Limb (tissue), 2 donors: ENCODE measurements at regions not wholly inside any gene's neighbourhood (a gene's known extent, or its start where the extent isn't known, plus 50 kb on each side); places are given as distances from the start of the nearest gene placed in this dataset.

Source experiments
- DNase-seq, 2 donors: peaks; one replicate each; pipeline ENCODE4 v3.0.0-alpha.2; 2016; ENCODE audit errors: extremely low spot score in 2 of 2

DNA sequence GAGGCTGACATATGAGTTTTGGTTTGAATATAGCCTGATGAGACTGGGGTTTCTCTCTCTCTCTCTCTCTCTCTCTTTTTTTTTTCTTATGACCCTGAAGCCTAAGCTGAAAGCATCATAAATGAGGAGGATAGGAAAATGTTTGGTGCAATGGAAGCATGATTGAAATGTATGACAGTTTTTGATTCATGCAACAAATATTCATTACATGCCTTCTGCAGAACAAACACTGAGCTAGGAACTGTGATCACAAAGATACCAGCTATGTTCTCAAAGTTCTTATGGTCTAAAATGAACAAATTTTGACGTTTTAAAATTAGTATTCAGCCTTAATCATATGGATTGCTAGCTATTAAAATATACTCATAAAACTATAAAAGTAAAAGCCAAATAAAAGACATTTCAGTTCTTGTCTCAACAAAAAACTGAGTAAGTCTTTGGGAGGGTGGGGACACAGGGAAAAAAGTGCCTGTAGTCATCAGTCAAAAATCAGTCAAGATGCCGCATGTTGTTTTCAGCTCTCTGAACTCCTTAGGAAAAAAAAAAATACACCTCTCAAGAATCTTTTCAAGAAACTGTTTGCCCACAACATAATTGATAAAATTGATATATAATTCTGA is 57.2 kb downstream of the NKX6-1 start:
- DNase-seq, result no peak

DNA sequence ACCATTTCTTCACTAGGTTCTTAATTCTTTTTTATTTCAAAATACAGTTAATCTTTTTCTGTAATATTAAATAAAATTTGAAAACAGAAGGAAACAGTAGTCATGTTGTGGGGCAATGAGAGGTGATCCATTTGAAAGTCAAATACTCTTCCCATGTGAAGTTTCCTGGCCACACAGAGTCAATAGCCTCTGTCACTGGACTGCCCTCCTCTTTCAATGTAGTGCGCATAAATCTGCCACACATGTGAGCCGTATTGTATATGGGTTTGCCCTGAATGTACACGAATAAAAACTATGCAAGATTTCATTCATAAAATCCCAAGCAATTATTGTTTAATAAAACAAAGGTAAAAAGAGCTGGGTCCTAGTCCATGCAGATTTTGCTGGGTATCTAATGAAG is 59.1 kb downstream of the NKX6-1 start:
- no peak for DNase-seq

DNA sequence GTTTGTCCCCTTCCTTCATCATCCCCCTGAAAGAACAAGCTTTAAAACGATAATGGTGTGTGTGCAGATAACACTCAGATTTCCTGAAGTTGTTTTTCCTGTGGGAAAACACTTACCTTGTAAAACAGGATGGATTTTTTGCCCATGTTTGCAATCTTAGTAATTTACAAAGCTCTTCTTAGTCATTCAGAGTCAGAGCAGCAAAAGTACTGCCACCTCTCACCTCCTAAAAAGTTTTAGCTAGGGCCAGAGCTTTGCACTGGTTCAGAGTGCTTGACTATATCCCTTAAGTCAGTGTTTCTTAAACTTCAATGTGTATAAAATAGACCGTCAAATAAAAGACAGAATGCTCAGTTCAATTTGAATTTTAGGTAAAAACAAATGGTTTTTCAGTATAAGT is 62.3 kb downstream of the NKX6-1 start:
- DNase-seq, result no peak

DNA sequence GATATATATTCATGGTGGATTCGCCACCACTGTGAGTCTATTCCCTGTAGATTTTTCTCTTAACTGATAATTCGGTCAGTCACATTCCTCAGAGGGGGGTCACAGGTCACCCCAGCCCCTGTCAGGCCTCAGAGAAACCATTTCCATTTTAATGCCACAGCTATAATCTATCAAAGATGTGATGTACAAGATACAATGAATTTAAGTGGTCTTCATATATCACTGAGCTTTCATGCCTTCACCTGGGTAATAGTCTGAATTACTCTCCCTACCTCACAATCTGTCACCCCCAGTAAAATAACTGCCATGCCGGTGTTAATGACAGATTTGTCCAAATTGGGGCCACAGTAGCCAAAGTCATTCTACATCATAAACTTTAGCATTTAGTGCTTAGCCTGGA is 64.7 kb downstream of the NKX6-1 start:
- DNase-seq, result no peak

DNA sequence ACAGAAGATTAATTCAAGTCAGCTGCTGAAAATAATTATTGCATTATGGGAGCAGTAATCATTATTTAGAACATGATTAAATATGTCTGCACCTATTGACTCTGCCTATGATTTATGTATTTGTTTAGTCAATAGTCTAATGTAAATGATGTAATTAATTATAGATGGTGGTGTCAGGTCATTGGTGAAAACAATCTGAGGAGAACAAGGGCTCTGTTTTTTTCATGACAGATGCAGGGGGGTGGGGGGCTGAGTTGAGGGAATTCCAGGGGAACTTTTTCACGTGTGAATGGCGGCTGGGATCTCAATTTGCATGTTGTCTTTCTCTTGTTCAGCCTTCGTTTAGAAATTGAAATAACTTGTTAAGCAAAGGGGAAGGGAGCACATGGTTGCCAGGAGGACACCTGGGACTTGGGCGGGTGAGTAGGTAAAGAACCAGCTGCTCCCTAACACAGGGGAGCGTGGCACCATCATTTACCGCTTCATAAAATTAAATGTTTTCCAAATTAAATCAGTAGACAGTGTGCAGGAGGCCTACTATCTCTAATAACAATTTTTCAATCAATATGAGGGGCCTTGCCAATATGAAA is 65.4 kb downstream of the NKX6-1 start:
- DNase-seq, result no peak

DNA sequence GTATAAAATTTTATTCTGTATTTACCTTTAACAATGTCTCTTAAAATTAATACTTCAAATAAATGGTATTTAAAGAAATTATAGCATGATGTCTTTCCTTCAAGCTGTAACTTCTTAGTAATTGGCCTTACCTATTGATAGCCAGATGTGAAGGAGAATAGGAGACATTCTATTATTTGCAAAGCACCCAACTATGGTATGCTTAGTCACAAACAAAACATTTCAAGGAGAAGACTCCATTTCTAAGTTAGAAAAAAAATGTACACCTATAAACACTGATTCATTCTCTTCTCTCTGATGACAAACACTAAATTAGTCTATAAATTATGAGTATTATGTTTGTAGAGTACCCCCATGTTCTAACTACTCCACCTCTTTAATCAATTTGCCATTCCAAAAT is 66.4 kb downstream of the NKX6-1 start:
- no peak for DNase-seq

DNA sequence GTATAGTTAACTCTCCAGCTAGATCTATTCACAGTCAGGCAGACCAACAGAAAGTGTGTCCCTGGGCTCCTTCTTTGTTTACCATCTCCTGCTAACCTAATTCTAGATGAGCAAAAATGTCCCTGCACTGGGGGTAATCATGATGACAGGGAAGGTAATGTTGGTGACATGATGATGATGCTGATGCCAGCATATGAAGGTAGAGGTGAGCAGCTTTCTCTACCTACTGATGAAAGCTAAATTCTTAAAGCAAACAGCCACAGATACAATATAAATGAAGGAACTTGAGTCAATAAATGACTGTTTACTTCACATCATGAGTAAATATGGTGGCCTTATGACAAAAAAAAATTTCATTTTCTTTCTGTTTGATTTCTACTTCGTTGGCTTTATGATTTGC is 78.5 kb downstream of the NKX6-1 start:
- DNase-seq, result no peak

DNA sequence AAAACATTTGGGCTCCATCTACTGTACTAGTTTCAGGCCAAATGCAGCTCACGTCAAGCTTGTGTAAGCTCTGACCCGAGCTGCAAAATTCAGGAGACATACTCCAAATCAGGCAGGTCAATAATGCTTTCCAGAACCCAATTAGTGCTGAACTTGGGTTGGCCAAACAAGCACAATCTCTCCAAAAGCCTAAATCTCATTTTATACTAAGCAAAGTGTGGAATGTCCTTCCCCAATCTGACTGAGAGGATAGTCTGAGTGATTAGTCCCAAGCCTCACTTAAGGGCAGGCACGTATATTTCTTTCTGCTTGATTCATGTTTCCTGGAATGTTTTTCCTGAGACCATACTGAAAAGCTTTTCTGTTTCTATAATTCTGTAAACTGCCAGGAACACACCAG is 79.9 kb downstream of the NKX6-1 start:
- DNase-seq, result no peak

DNA sequence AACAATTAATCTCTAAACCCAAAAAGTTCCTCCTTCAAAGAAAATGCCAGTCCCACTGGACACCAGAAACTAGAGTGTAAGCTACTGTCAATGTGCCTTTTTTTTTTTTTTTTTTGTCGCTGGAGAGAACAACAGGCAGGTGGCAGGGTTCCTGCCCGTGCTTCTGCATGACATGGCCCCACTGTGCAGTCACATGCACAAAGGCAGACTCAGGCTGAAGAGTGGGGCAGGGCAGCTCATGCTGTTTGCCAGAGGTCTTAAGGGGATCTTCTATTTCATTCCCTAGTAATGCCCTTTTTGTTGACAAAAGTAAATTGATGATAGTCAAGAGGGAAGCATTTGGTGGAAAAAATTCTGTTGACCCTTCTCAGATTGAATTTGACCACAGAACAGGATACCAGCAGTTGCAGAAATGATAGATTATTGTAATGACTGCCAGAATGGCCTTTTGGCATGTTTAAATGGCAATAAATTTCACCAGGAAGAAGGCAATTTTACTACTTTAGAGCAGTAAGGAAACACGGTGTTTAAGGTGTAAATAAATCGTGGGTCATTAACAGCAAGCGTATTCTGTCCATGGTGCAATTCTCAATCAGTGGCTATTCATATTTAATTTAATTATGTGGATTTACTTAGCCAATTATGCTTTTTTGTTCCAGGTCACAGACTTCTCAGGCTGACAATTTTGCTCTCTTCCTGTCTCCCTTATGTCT is 80.9 kb downstream of the NKX6-1 start:
- no peak for DNase-seq

DNA sequence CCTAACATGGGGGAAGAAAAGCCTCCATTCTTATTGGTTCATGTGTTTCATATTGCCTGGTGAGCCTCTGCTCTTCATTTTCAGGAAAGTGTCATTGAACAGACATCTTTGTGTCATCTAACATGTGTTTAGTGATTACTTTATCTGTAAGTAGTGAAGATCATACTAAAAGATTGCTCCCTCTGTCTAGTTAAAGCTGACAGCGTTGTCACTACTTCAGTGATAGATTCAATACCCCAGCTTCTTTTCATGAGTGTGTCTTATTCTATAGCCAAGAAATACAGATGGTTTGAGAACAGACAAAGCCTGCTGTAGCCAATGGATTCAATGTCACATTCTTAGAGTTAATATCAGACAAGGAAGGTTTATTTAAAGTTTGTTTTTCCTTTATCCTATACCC is 85.1 kb downstream of the NKX6-1 start:
- DNase-seq, result no peak

DNA sequence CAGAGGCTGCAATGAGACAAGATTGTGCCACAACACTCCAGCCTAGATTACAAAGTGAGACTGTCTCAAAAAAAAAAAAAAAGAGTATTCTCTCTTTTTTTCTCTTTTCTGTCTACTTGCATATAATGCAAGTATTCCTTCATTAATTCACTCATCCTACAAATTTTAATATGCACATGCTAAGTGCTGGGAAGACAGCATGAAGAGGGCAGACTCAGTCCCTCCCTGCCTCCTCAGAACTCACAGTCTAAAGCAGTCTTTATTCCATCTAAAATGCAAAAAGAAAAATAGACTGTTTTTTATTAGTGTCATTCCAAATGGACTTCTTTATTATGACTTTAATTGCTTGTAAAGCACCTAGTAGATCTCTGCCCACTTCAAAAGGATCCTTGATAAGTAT is 85.6 kb downstream of the NKX6-1 start:
- no peak for DNase-seq

DNA sequence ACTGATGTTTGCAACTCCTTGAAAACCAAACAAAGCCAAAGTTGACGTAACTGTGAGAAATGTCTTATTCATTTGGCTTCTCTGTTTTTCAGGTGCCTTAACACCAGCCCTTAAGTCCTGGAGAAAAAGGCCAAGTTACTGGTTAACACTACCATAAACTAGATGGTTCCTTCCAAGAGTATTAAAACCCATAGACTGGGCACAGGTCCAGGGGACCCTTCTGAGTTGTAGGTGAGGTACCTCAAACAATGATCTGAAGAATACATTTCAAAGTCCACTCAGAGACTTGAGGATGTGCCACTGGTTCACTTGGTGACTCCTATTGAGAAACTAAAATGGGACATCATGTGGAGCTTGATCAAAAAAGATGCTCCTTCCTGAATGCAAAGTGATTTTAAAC is 87.0 kb downstream of the NKX6-1 start:
- no peak for DNase-seq

DNA sequence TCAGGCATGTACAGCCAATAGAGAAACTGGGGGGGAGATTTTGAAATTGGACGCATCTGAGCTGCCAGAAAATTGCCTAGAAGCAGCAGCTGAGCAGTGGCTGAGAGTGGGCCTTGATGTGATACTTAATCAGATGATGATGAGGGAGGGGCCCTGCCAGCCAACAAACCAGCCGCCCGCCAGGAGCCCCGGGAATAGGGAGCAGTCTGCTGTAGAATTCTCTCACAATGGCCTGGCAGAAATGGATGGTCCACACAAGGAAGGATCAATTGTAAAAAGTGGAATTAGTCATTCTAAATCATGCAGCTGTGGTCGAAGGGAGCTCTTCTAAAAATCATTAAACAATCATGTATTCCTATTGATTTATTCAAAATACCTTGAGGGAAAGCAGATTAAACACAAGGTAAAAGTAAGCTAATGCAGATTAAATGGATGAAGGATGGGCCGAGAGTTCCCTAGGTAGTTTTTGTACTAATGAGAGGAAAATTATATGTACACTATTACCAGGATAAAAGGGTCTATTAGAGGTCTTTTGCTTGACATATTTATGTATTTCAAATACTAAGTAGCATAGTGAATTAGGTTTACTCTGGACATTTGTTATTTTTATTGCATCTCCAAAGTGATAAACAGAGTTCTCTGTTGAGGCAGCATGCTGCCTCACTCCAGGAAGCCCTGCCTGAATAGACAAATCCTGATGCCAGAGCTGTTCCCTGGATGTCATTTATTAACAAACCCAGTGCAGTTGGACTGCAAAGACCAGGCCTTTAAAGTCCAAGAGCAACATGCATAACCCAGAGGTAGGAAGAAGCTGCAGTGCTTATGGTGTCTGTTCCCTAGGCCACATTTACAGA is 91.3 kb downstream of the NKX6-1 start:
- DNase-seq, result no peak

DNA sequence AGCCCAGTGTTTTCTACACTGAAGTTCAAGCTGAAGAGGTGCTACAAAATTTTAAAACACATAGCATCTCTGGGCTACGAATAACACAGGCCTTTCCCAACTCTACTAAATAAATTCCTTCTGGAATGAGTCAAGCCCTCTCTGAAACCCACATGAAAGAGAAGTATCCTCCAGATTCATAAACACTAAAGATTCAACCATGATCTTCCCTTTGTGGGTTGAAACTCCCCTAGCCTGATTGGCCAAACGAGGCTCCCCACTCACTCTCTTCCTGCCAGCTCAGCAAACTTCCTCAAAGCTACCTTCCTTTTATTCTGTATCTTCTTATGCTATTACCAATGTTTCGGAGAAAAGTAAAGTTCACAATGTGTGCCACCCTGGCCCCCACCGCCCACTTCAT is 95.4 kb downstream of the NKX6-1 start:
- no peak for DNase-seq

DNA sequence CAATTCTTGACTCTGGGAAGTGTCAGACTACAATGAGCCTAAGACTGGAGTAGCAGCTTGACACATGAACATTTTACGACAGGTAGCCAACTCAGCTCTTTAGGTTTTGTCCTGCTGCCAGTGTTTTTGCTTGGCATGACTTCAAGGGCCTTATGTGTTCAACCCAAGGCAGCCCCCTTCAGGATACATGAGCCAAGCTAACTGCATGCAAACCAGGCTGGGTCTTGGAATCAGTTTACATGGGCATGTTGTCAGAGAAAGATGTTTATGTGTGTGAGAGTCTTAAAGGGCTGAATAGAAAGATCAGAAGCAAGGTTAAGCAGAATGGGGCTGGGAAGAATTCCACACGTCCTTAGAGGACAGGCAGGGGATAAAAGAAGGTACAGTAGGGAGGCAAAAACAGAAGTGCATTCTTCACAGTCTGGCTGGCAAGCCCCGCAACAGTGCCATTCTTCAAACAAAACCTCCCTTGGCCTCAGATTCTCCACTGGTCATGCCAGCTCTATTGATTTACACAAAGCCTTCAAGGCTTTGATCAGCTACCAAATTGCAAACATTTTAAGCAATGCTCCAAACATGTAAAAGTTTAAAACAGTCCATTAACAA is 97.3 kb downstream of the NKX6-1 start:
- DNase-seq, result peak in 1 of 2 donors; percentile 57

DNA sequence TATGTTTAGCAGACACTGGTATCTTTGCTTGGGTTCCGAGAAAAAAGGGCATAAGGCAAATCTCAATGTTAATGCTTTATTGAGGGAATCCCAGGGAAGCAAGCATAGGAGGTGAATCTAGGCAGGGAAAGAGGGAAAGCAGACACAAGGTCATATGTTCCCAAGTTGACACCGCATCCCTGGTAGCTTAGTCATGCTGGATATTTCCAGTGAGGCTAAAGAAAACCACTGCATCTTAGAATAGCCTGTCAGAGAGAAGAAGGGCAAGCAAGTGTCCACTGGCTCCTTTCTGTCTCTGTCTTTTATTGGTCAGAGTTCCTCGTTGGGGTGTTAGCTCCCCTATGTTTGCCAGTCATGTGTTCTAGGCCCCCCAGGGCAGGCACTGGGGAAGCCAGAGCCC is 104.7 kb downstream of the NKX6-1 start:
- no peak for DNase-seq

DNA sequence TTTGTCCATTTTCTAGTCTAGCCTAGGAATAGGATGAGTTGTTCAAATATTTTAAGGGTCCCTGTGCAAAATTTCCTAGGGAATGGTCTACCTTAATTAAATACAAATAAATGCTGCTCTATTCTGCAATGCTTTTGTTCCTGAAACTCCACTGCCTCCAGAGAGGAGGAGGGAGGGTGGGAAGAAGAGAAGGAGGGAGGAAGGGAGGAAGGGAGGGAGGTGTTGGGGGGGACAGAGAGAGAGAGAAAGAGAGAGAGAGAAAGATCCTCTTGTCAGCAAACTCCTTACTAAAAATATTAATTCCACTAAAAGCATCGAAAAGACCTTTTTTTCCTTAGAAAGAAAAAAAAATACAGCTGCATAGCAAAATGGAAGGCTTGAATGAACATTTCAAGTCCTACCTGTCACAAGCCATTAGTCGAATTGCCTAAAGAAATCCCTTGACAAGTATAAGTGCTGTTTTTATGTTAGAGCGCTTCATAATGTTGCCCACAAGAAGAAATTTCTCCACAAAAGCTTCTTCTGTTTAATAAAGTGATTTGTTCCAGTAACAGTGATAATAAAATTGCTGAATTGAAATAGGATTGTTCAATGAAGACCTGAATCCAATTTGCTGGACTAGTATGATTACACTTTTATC is 106.0 kb downstream of the NKX6-1 start:
- no peak for DNase-seq

DNA sequence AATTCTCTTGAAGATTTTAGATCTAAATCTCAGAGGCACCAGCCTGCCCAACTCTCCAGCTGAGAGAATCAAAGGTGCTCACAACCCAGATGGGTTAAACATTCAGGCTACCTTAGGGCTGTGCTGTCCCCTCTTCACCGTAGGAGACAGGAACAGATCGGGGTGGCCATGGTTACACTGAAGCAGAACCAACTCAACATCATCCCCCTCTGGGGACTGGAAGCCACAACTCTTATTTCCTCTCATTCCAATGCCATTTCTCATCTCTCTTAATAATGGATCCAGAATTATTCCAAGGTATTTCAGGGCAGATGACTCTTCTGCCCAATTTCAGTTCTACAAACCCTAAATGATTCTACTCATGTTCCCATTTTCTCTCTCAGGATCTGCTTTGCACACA is 109.7 kb downstream of the NKX6-1 start:
- no peak for DNase-seq

DNA sequence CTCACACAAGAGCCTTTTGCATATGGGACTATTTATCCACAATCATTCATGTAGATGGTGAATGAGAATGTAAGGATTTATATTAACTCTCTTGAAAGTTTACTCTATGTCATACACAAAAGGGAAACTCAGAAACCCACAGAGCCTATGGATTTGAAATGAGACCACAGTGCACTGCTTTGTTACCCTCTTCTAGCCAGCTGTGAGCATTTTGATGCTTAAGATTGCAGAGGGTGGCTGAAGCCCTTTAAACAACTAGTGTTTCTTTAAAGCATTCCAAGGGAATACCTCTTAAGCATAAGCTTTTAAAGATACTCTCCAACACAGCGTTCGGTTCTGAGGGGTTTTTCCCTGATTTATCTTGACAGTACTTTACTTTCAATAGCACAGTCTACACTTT is 113.9 kb downstream of the NKX6-1 start:
- DNase-seq, result no peak

DNA sequence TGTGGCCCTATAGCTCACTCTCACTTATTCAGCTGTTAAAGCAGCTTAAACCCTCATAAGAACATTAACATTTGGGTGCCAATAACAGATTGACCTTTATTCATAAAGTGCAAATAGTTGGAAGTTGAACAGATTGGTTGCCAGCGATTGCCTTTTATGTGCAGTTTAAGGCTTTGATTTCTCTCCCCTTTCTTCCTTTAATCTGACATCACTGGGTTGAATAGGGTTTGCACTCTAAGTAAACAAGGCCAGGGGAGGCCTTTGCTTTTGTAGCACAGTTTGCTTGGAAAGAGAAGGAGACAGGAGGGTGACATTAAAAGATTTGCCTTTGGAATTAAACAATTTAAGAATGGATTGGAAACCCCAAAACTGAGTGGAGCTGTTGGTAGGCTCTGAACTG is 114.3 kb downstream of the NKX6-1 start:
- no peak for DNase-seq

DNA sequence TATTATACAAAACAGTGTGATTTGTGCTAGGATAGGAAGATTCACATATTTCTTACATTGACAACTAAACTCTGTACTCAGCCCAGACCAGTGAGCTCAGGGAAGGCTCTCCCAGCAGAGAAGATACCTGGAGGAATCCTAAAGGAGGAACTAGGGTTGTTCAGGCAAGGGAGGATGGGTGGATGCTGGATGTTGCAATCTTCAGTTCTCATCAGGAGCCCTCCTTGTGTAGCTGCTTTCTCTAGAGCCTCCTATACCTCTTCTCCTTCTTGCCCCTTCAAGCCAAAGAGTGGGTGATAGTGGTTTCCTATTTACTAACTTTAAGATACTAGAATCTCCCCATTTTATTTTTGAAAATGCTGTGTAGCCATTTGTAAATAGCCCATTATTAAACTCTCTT is 117.3 kb downstream of the NKX6-1 start:
- no peak for DNase-seq
